WERI-Rb-1 (cell line): ENCODE measurements at regions not wholly inside any gene's neighbourhood (a gene's known extent, or its start where the extent isn't known, plus 50 kb on each side); places are given as distances from the start of the nearest gene placed in this dataset.

ENCODE experiments used
- DNase-seq: peaks from one replicate; pipeline ENCODE4 v3.0.0-alpha.2; 2020
- H3K27ac ChIP-seq: fragments of 250-450 bp; sonication (Bioruptor Pico); 2 replicates; pipeline ENCODE4 v1.5.1; 2020; ENCODE audit warnings: mild to moderate bottlenecking, moderate library complexity
- H3K27me3 ChIP-seq: fragments of 250-450 bp; sonication (Bioruptor Pico); 2 replicates; pipeline ENCODE4 v1.5.1; 2021; ENCODE audit warnings: mild to moderate bottlenecking, low read depth, moderate library complexity; ENCODE audit not compliant: insufficient read depth, severe bottlenecking
- H3K36me3 ChIP-seq: fragments of 250-450 bp; sonication (Bioruptor Pico); 2 replicates; pipeline ENCODE4 v1.5.1; 2020; ENCODE audit warnings: mild to moderate bottlenecking, moderate library complexity
- H3K4me3 ChIP-seq: 2 replicates; pipeline ENCODE4 v1.5.1; 2011; ENCODE audit warnings: low read depth, mild to moderate bottlenecking, control low read depth, low read length
- H3K9me3 ChIP-seq: fragments of 250-450 bp; sonication (Bioruptor Pico); 2 replicates; pipeline ENCODE4 v1.5.1; 2021; ENCODE audit warnings: mild to moderate bottlenecking, moderate library complexity; ENCODE audit not compliant: severe bottlenecking
- TF ChIP-seq, protein P1 (sequence below): IDR thresholded peaks from 2 replicates; pipeline ENCODE4 v1.5.1; 2011; ENCODE audit warnings: low read depth, mild to moderate bottlenecking, control low read depth, inconsistent platforms, low read length

DNA sequence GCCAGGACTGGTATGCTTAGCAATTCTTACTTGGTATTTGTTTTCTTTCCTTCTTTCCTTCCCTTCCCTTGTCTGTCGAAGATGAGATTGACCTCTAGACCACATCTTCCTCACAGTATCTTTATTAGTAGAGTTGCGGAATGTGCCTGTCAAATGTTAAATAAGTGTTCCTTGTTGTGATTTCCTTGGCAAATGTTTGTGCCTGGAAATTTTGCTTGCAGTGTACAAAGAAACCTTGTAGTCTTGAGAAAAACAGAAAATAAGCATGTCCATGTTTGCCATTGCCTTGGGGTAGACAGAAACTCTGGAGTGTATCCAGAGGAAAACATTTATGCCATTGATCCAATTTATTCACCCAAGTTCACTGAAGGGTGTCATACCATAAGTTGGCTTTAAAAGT is 79.5 kb upstream of the ZNF385D start:
- no peak for DNase-seq

DNA sequence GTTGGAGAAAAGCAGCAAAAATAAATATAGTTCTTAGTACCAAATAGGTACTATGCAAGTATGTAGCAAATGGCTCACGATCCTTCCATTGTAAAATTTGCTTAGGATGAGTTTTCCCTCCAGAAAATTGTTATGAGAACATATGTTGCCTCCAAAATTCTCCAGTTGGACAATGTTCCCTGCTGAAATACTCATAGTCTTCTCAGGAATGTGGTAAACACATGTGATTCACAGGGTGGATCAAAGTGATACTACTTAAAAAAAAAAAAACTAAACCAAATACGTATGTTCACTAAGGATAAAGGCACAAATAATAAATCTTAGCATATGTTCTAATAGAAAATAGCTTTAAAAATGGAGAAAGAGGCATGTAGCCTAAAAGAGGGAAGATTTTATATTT is 84.3 kb upstream of the ZNF385D start:
- Histone ChIP-seq H3K36me3 (no peaks in the 10 kb centered on the region), H3K27me3 (no peaks in the 10 kb centered on the region), H3K27ac (no peak overlapping the region), H3K9me3 (no peaks in the 10 kb centered on the region), H3K4me3 (no peak overlapping the region)
- TF ChIP-seq, protein P1, sequence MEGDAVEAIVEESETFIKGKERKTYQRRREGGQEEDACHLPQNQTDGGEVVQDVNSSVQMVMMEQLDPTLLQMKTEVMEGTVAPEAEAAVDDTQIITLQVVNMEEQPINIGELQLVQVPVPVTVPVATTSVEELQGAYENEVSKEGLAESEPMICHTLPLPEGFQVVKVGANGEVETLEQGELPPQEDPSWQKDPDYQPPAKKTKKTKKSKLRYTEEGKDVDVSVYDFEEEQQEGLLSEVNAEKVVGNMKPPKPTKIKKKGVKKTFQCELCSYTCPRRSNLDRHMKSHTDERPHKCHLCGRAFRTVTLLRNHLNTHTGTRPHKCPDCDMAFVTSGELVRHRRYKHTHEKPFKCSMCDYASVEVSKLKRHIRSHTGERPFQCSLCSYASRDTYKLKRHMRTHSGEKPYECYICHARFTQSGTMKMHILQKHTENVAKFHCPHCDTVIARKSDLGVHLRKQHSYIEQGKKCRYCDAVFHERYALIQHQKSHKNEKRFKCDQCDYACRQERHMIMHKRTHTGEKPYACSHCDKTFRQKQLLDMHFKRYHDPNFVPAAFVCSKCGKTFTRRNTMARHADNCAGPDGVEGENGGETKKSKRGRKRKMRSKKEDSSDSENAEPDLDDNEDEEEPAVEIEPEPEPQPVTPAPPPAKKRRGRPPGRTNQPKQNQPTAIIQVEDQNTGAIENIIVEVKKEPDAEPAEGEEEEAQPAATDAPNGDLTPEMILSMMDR, result no peak
- no peak for DNase-seq

More for the DNA sequence above, 79.5 kb upstream of the ZNF385D start:
- Histone ChIP-seq H3K27ac (no peak overlapping the region), H3K4me3 (no peak overlapping the region), H3K36me3 (no peaks in the 10 kb centered on the region), H3K9me3 (no peaks in the 10 kb centered on the region), H3K27me3 (no peaks in the 10 kb centered on the region)
- TF ChIP-seq, protein P1, result no peak

DNA sequence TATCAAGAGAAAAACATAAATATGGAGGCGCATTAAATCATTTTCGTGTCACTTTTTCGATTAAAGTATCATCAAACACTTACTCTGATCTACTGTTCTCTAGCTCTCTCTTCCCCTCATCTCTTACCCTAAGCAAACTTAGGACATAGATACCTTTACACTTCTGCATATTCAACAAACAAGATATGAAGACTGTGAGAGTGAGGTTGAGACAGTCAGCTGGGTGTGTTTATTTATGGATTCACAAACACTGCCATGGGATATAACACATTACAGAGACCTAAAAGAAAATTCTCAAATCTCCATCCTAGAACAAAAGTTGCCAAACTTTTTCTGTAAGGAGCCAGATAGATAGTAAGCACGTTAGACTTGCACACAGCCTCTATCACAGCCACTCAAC is 85.2 kb upstream of the ZNF385D start:
- DNase-seq, result no peak
- Histone ChIP-seq H3K9me3 (no peaks in the 10 kb centered on the region), H3K27ac (no peak overlapping the region), H3K4me3 (no peak overlapping the region), H3K27me3 (no peaks in the 10 kb centered on the region), H3K36me3 (no peaks in the 10 kb centered on the region)
- TF ChIP-seq, protein P1, result no peak

DNA sequence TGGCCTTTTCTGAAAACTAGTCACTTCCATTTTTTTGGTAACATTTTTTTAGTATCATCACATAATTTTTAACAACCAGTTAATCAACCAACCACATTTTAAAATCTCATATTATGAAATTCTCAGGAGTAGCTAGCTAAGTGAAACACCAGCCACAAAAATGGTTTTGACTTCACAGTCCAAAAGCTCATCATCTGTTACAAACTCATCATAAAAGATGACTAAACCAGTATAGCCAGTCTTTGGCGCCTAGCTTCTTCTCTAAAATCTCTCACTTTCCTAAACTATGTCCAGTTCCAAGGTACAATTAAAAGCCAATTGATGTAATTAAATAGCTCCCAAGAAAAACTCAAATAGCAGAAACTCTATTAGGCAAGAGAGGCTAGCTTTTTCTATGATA is 88.2 kb upstream of the ZNF385D start:
- H3K27ac ChIP-seq, result no peak overlapping the region
- no peak overlapping the region for H3K4me3 ChIP-seq
- TF ChIP-seq, protein P1, result no peak
- DNase-seq, result no peak
- no peaks in the 10 kb centered on the region for H3K36me3 ChIP-seq
- no peaks in the 10 kb centered on the region for H3K27me3 ChIP-seq
- no peaks in the 10 kb centered on the region for H3K9me3 ChIP-seq

GRCh38 chr3:21839592-21839991 is 88.6 kb upstream of the ZNF385D start:
- Histone ChIP-seq H3K9me3 (no peaks in the 10 kb centered on the region), H3K36me3 (no peaks in the 10 kb centered on the region), H3K4me3 (no peak overlapping the region), H3K27ac (no peak overlapping the region), H3K27me3 (no peaks in the 10 kb centered on the region)
- TF ChIP-seq, protein P1, result no peak; the same call in 1 of the 2 replicates
- DNase-seq, result no peak

- TF ChIP-seq, protein P1, result no peak
- Histone ChIP-seq H3K9me3 (no peaks in the 10 kb centered on the region), H3K4me3 (no peak overlapping the region), H3K36me3 (no peaks in the 10 kb centered on the region), H3K27ac (no peak overlapping the region), H3K27me3 (no peaks in the 10 kb centered on the region)
- no peak for DNase-seq
Measured at GRCh38 chr3:21847005-21847404, 96.0 kb upstream of the ZNF385D start.
